ENCODE measurements at regions not wholly inside any gene's neighbourhood (a gene's known extent, or its start where the extent isn't known, plus 50 kb on each side); places are given as distances from the start of the nearest gene placed in this dataset.

DNA sequence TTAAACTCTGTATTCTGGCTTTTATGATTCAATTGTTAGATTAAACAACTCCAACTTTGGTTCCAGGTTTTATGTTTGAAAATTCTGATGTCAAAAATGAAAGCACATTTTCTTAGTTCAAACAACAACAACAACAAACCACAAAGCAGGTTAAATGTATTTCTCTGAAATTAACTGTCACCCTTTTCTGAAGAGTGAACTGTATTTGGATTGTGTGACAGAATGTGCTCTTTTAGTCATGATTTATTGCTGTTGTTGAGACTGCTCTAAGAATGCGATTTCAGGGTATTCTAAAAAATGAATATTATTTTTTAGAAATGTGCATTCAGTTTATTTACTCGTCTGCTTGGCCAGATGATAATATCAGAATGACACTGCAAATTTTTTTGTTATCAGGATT, 144.1 kb downstream of the GNAI1 start:
- Mint-ChIP-seq H3K27ac (no peak overlapping the region), H3K4me1 (peaks cover 18% of the 10 kb centered on the region), H3K36me3 (ENCODE audit: low read depth) (no peaks in the 10 kb centered on the region), H3K9me3 (no peaks in the 10 kb centered on the region), H3K27me3 (ENCODE audit: low read depth, poor library complexity) (no peaks in the 10 kb centered on the region), H3K4me3 (no peak overlapping the region)
- no peak for DNase-seq
- TF ChIP-seq, protein P1, sequence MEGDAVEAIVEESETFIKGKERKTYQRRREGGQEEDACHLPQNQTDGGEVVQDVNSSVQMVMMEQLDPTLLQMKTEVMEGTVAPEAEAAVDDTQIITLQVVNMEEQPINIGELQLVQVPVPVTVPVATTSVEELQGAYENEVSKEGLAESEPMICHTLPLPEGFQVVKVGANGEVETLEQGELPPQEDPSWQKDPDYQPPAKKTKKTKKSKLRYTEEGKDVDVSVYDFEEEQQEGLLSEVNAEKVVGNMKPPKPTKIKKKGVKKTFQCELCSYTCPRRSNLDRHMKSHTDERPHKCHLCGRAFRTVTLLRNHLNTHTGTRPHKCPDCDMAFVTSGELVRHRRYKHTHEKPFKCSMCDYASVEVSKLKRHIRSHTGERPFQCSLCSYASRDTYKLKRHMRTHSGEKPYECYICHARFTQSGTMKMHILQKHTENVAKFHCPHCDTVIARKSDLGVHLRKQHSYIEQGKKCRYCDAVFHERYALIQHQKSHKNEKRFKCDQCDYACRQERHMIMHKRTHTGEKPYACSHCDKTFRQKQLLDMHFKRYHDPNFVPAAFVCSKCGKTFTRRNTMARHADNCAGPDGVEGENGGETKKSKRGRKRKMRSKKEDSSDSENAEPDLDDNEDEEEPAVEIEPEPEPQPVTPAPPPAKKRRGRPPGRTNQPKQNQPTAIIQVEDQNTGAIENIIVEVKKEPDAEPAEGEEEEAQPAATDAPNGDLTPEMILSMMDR (IDR thresholded peaks at IDR 0.05) = no peak

DNA sequence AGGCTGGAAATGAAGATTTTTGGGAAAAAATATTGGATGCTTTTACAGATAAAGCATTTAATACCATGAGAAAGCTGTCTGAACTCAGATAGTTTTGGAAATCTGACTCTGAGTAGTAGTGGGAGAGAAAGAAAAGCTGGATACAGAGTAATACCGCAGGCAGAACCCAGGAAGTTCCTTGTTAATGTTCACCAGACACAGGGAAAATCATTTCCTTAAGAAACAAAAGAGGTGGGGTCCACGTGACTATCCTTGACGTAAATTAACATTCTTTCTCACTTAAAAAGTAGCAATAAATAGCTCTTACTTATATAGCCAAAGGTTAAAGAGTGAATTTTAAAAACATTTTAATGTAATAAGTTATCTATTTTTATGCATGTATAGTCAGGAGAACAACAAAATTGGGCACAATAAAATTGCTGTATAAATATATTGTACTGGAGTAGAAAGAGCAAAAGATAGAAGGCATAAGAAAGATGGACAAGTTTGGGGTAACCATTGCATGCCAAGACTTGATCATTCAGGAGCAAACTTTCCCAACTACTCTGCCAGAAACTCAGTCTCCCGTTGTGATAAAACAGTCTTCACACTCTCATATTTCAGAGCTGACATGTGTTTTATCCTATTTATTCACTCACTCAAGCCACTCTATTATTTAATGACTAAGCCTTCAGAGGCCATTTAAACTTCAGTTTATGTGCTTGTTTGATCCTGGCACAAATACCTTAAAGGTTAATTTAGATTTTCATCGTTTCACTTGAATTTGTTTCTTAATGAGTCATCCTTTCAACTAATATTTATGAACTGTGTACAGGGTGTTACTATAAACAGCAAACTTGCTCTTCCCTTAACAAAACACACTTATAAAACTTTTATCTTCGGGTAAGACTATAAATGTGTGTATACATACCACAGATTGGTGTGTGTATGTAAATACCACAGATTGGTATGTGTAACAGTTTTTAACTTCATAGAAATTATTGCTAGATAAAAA, 143.1 kb downstream of the GNAI1 start:
- Mint-ChIP-seq H3K9me3 (no peaks in the 10 kb centered on the region), H3K36me3 (ENCODE audit: low read depth) (no peaks in the 10 kb centered on the region), H3K4me3 (no peak overlapping the region), H3K27me3 (ENCODE audit: low read depth, poor library complexity) (no peaks in the 10 kb centered on the region), H3K4me1 (peaks cover 18% of the 10 kb centered on the region), H3K27ac (peak overlapping the region; percentile 80)
- DNase-seq = no peak
- TF ChIP-seq, protein P1 (IDR thresholded peaks at IDR 0.05) = no peak

Data from nephron progenitor cell (in vitro differentiated cells).